SK-N-DZ (cell line): ENCODE measurements at regions not wholly inside any gene's neighbourhood (a gene's known extent, or its start where the extent isn't known, plus 50 kb on each side); places are given as distances from the start of the nearest gene placed in this dataset.

Source experiments
- DNase-seq: peaks from one replicate; pipeline ENCODE4 v3.0.0-alpha.2; 2015; ENCODE audit warnings: low spot score
- small RNA-seq, 2 experiments: library from RNA; depleted of rRNA; stranded (forward); fragments of <200 nt; gene quantifications; one replicate each; pipeline ENCODE3, GENCODE V24; 2014

DNA sequence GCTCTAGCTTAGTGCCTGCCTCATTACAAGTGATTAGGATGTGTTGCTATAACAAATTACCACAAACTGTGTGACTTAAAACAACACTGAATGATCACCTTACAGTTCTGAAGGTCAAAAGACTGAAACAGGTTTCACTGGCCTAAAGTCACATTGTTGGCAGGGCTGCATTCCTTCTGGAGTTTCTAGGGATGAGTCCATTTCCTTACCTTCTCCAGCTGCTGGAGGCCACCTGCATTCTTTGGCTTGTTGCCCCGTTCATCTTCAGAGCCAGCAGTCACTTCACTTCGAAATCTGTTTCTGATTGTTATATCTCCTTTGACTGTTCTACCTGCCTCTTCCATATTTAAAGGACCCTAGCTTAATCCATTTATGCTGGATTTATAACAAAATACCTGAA lies 69.4 kb upstream of the MTPN start:
- DNase-seq: no peak

DNA sequence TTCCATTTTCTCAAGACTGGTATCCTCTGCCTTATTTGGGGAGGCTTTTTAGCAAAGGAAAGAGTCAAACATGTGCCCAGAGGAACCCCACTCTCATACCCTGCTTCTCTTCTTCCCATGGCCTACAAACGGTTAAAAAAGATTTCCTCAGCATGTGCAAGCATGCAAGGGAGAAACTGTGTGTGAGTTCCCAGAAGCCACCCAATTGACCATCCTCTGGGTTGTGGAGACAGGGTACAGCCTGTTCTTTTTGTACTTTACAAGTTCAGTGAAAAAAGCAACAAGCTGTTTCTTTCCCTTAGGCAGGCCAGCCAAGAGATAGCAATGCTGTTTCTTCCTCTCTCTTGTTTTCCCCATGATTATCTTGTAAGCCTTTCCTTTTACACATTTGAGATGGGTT lies 68.8 kb upstream of the MTPN start:
- DNase-seq: no peak

DNA sequence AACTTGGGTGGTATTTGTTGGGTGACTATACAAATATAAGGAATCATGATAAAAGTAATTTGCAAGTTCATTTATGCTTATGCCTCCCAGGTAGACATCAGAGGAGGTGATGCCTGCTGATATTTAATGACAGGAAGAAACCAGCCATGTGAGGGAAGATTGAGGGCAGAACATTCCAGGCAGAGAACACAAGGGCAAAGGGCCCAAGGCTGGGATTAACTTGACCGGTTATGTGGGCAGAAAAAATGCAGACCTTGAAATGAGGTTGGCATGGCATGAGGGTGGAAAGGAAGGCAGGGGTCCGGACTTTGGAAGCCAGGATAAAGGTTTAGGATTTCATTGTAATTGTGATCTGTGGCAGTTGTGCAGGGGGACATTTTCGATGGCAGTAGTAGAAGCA lies 68.0 kb upstream of the MTPN start:
- no peak for DNase-seq

DNA sequence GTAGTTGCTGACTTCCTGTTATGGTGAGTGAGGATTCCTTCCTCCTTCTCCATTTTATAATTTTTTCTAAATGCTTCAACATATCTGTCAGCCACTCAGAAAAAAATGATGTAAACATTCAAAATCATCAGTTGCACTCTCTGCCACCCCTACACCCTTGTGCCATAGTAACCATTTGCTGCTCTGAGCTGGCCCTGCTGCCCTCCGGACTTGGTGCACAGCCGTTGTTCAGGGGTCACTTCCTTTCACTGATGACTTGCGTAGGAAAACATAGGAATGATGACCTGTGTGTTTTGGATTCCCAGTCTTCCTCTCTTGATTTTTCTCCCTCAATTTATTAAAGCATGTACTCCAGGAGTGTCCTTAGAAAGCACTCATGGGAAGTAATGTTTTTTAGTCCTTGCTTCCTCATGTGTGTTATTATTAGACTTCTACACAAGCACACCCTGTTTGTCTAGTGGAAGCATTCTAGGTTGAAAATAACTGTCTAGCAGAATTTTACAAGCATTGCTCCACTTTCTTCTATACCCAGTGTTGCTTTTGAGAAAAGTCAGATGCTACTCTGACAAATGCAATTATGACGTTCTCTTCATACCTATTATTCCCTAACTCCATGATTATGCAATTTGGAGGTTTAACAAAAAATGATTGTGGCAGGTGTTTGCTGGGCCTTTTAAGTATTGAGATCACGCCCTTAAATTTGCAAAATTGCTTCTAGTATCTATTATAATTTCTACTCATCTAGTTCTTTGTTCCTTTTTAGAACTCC lies 62.6 kb upstream of the MTPN start:
- no peak for DNase-seq

DNA sequence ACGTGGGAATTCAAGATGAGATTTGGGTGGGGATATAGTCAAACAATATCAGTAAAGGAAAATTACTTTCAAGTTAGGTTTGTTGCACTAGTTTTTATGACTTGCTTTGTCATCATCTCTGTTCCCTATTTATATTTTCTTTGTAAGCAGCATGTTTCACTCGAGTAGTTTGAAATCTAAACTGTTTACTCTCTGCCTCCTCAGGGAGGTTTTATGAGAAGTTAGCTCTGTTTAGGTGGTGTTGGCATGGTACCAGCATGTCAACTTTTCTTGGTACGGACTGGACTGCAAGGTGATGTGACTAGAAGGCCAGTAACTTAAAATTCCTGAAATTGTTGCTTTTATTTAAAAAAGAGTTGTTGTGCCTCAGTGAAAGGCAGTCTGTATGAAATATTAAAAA lies 59.2 kb upstream of the MTPN start:
- no peak for DNase-seq

DNA sequence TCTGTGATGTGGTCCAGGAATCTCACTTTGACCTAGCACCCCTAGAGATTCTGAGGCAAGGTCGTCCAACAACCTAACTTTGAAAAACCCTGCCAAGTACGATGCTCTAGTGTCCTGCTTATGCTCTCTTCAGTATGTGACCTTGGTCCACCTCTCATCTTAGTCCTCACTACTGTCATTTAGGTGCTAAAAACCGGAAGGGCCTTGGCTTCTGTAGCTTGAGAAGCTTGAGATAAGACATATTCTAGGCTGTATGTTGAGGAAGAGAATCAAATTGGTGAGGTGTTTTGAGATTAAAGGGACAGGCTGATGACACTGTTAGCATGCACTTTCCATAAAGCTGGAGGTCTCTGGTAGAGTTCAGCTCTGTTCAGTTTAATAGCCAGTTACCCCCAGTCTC lies 57.0 kb upstream of the MTPN start:
- peak; percentile 69 for DNase-seq

DNA sequence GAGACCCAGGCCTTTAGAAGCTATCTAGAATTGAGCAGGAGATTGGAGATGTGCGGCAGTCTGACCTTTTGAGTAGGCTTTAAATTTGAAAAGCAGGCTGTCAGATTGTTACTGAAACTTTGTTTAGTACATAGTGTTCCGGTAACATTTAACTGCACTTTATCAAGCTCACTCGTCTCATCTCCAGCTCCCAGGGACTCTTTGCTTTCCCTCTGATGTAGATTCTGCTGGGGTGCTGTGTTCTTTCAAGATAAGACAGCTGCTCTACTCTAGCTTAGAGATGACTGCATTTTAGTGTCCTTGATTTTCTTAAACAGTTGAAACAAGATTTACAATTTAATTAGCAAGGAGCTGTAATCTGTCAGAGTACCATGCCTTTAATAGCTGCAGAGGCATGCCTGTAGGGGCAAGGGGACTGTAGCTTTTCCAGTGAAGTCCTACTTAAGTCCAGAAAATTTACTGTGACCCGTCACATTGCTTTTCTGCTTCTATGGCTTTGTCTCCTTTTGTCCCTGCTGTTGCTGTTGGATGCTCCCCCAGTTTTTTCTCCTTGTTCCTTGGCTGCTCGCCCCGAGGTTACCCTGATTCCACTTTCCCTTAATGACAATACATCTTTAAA lies 56.4 kb upstream of the MTPN start:
- peak; percentile 99 for DNase-seq

DNA sequence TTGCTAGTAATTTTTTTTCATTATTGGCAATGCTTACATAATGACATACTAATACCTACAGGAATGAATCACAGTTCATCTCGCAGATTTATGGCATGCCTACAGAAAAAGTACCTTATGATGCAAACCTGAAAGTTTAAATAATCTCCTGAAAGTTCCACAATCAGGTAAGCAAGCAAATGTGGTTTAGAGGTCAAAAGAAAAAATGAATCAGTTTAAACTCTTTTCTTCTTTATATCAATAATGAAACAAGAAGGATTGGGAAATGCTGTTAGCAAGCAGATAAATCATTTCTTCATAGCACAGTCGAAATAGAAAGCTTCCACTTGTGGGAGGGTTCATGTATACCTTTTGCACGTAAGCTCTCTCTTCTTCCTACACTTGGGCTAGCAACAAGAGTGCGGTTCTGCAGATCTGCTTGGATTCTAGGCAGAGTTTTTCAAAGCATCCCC lies 53.7 kb upstream of the MTPN start:
- DNase-seq: no peak

DNA sequence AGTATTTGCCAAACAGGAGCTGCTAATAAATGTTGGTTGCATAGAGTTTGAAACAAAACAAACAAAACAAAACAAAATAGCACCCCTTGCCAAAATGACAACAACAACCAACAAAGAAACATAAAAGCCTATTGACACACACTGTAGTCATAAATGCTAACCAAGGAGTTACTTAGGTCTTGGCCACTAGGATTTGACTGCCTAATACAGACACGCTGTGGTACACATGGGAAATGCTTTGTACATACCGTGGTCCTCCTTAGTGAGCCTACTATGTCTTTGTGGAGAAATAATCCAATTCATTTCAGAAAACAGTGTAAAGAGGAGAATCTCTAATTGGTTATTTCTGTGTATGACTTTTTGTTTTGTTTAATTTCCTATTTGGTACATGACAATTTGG lies 53.2 kb upstream of the MTPN start:
- no peak for DNase-seq

DNA sequence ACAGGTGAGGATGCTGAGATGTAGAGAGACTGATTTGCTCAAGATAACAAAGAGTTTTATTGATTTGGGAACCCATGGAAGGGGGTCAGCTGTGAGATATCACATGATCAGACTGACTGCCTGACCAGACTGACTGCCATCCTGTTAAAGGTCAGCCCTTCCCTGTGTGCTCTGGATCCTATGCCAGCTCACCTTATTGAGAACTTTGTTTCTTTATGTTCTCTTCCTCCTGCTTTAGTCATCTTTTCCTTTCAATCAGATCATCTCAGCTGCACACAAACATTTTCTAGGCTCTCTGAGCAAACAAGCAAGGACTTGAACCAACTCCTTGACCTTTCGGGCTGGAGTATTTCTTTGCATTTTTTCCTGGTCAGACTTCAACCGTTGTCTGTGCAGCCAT lies 50.0 kb upstream of the MTPN start:
- no peak for DNase-seq

Small RNA genes in the stretch of these regions (small RNA-seq; reads per million reads assigned to genes)
- 0 reads per million in 2 experiments for gene RF00019
